ENCODE measurements at regions not wholly inside any gene's neighbourhood (a gene's known extent, or its start where the extent isn't known, plus 50 kb on each side); places are given as distances from the start of the nearest gene placed in this dataset.

DNA sequence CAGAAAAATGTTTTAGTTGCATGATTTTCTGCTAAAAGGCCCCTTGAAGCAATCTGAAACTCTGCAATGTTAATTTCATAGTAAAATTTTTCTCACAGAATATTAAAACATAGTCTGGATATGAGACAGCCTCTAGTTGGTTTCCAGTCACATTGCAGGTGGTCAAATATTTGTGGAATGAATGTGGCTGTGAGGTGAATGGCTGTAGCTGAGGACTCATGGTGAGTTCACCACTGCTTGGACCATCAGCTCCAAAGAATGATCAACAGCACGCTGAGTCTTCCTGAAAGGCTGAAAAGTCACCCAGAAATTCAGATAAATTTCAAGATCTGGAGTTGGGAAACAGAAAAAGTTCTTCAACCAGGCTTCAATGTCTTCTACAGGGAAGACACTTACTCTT, 79.8 kb downstream of the MAT2B start:
- no peak for DNase-seq (ENCODE audit: extremely low read depth, low read depth)
- no peak for TF ChIP-seq CTCF (IDR thresholded peaks at IDR 0.05; ENCODE audit: low read depth, low read length)

DNA sequence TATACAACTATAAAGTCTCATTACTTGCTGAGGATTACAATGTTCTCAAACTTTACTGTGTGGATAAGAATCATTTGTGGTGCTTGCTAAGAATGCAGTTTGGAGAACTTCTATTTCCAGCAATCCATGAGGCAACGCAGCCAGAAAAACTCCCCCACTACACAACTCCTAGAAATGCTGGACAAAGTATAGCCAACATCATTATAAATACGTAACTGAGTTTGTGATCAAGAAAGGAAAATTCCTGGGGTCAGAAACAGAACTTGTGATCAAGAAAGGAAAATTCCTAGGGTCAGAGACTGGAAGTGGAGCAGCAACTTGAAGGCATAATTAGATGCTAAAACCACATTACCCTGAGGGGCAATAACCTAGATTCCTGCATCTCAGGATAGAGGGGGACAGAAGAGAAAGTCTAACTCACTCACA, 81.1 kb downstream of the MAT2B start:
- no peak for TF ChIP-seq CTCF (IDR thresholded peaks at IDR 0.05; ENCODE audit: low read depth, low read length)
- DNase-seq (ENCODE audit: extremely low read depth, low read depth), result no peak

DNA sequence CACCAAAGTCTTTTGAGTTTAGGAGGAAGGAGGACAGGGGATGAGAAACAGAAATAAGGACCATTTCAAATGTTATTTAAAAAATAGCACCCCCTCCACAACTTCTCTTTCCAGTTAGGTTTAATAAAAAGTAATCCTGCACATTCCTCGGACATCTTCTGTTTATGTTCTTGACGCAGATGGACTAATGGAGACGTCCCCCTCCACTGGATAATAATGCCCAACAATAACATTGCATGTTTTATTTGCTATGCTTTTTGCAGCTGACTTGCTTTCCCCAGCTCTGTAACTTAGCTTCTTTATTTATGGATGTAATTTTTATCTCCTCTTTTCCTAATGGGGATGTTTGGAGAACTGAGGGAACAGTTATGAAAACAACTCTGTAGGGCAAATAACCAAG, 89.5 kb downstream of the MAT2B start:
- TF ChIP-seq CTCF (IDR thresholded peaks at IDR 0.05; ENCODE audit: low read depth, low read length), result no peak
- no peak for DNase-seq (ENCODE audit: extremely low read depth, low read depth)

- DNase-seq (ENCODE audit: extremely low read depth, low read depth), result no peak
- TF ChIP-seq CTCF (IDR thresholded peaks at IDR 0.05; ENCODE audit: low read depth, low read length), result no peak
Measured at GRCh38 chr5:163595932-163596607, 90.7 kb downstream of the MAT2B start.

GRCh38 chr5:163596608-163597315, 91.3 kb downstream of the MAT2B start:
- no peak for TF ChIP-seq CTCF (IDR thresholded peaks at IDR 0.05; ENCODE audit: low read depth, low read length)
- DNase-seq (ENCODE audit: extremely low read depth, low read depth), result no peak

DNA sequence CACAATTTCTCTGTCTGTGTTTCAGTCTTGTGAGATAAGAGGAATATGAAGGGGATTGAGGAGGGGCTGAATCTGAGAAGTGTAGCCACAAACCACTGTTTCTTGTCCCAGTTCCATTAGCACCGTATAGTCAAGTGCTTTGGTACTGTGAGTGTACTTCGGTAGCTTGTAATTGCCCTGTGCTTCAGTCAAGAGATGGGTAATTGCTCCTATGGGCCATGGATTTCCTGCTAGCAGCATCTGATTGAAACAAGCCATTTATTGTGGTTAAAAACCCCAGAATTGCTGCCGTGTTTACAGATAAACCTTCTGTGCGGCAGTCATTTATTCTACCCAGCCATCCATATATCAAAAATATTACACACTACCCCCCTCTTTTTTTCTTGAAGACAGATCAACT, 98.6 kb downstream of the MAT2B start:
- no peak for DNase-seq (ENCODE audit: extremely low read depth, low read depth)
- no peak for TF ChIP-seq CTCF (IDR thresholded peaks at IDR 0.05; ENCODE audit: low read depth, low read length)

- no peak for TF ChIP-seq CTCF (IDR thresholded peaks at IDR 0.05; ENCODE audit: low read depth, low read length)
- no peak for DNase-seq (ENCODE audit: extremely low read depth, low read depth)
Measured at GRCh38 chr5:163607256-163607655, 101.8 kb downstream of the MAT2B start.
